DND-41 (cell line): ENCODE measurements at regions not wholly inside any gene's neighbourhood (a gene's known extent, or its start where the extent isn't known, plus 50 kb on each side); places are given as distances from the start of the nearest gene placed in this dataset.
"Not testable (repeated sequence)": the region's sequence is repeated elsewhere in the genome, so short reads cannot be mapped to it uniquely, and the experiment has no call there.

Source experiments
- ATAC-seq: fragments of 200-7000 bp; cut with Tn5 transposase; 3 replicates; pipeline ENCODE4 v1.9.1; 2021; ENCODE audit warnings: low read depth; ENCODE audit not compliant: insufficient read depth
- DNase-seq: peaks from one replicate; pipeline ENCODE4 v3.0.0-alpha.2; 2020
- H2AFZ ChIP-seq: 2 replicates; pipeline ENCODE4 v1.6.0; 2012; ENCODE audit warnings: low read depth, low read length
- H3K27ac ChIP-seq: 2 replicates; pipeline ENCODE4 v1.5.1; 2012; ENCODE audit warnings: low read length, inconsistent platforms
- H3K27me3 ChIP-seq: fragments of 200-600 bp; sonication (generic); 2 replicates; pipeline ENCODE4 v1.6.0; 2012; ENCODE audit warnings: low read length, mild to moderate bottlenecking, inconsistent platforms; ENCODE audit not compliant: insufficient read depth, poor library complexity
- H3K36me3 ChIP-seq: 2 replicates; pipeline ENCODE4 v1.5.1; 2012; ENCODE audit warnings: low read length, inconsistent platforms; ENCODE audit not compliant: insufficient read depth
- H3K4me1 ChIP-seq: 2 replicates; pipeline ENCODE4 v1.5.1; 2012; ENCODE audit warnings: mild to moderate bottlenecking, low read length; ENCODE audit not compliant: insufficient read depth
- H3K4me2 ChIP-seq: 2 replicates; pipeline ENCODE4 v1.6.0; 2012; ENCODE audit warnings: mild to moderate bottlenecking, moderate library complexity, low read length, inconsistent platforms; ENCODE audit not compliant: insufficient read depth
- H3K4me3 ChIP-seq, 2 experiments: fragments of 200-600 bp in 1 of 2; shearing (Covaris generic) in 1 of 2; 2 replicates each; pipeline ENCODE4 v1.5.1; 2012 to 2016; ENCODE audit warnings: inconsistent platforms in 2 of 2, low read length in 2 of 2, mild to moderate bottlenecking in 2 of 2, low read depth in 1 of 2, moderate library complexity in 1 of 2
- H3K79me2 ChIP-seq: 2 replicates; pipeline ENCODE4 v1.6.0; 2012; ENCODE audit warnings: low read length, inconsistent platforms; ENCODE audit not compliant: insufficient read depth
- H3K9ac ChIP-seq: 2 replicates; pipeline ENCODE4 v1.6.0; 2012; ENCODE audit warnings: low read depth, mild to moderate bottlenecking, inconsistent platforms, low read length, moderate library complexity
- H3K9me3 ChIP-seq: 2 replicates; pipeline ENCODE4 v1.5.1; 2012; ENCODE audit warnings: low read length, moderate library complexity, mild to moderate bottlenecking, inconsistent platforms; ENCODE audit not compliant: insufficient read depth, severe bottlenecking
- H4K20me1 ChIP-seq: 2 replicates; pipeline ENCODE4 v1.6.0; 2012; ENCODE audit warnings: low read length; ENCODE audit not compliant: insufficient read depth
- EZH2 ChIP-seq: IDR thresholded peaks from 3 replicates; pipeline ENCODE4 v1.6.1; 2012; ENCODE audit warnings: borderline replicate concordance, low read depth, mild to moderate bottlenecking, moderate library complexity, low read length, inconsistent platforms; ENCODE audit not compliant: severe bottlenecking
- TF ChIP-seq, protein P1 (sequence below): IDR thresholded peaks from 2 replicates; pipeline ENCODE4 v1.5.1; 2012; ENCODE audit warnings: borderline replicate concordance, low read length, moderate library complexity, mild to moderate bottlenecking; ENCODE audit not compliant: poor library complexity, severe bottlenecking; ENCODE audit errors: extremely low read depth

DNA sequence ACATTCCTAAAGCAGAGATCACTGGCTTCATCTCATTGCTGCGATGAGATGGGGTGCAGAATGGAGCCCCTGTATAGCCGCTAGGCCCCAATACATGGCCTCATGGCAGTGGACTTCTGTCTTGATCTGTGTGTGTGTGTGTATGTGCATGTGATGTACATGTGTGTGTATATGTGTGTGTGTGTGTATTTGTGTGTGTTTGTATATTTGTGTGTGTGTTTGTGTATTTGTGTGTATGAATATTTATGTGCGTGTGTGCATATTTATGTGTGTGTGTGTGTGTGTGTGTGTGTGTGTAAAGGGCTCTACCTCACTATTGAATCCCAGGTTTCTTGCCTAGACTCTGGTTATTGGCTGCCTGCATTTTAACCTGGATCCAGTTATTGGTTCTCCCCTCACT lies 958.2 kb downstream of the GRID1 start:
- H3K9ac ChIP-seq = no peak overlapping the region
- H3K36me3 ChIP-seq = no peaks in the 10 kb centered on the region
- ATAC-seq = no peak
- no peak for TF ChIP-seq EZH2
- TF ChIP-seq, protein P1, sequence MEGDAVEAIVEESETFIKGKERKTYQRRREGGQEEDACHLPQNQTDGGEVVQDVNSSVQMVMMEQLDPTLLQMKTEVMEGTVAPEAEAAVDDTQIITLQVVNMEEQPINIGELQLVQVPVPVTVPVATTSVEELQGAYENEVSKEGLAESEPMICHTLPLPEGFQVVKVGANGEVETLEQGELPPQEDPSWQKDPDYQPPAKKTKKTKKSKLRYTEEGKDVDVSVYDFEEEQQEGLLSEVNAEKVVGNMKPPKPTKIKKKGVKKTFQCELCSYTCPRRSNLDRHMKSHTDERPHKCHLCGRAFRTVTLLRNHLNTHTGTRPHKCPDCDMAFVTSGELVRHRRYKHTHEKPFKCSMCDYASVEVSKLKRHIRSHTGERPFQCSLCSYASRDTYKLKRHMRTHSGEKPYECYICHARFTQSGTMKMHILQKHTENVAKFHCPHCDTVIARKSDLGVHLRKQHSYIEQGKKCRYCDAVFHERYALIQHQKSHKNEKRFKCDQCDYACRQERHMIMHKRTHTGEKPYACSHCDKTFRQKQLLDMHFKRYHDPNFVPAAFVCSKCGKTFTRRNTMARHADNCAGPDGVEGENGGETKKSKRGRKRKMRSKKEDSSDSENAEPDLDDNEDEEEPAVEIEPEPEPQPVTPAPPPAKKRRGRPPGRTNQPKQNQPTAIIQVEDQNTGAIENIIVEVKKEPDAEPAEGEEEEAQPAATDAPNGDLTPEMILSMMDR = no peak
- no peaks in the 10 kb centered on the region for H3K79me2 ChIP-seq
- no peak for DNase-seq
- H3K9me3 ChIP-seq = no peaks in the 10 kb centered on the region
- no peaks in the 10 kb centered on the region for H3K27me3 ChIP-seq
- no peak overlapping the region for H3K4me3 ChIP-seq
- no peak overlapping the region for H3K4me2 ChIP-seq
- H4K20me1 ChIP-seq = no peaks in the 10 kb centered on the region
- no peak overlapping the region for H2AFZ ChIP-seq
- H3K4me1 ChIP-seq = no peaks in the 10 kb centered on the region
- H3K27ac ChIP-seq = no peak overlapping the region

DNA sequence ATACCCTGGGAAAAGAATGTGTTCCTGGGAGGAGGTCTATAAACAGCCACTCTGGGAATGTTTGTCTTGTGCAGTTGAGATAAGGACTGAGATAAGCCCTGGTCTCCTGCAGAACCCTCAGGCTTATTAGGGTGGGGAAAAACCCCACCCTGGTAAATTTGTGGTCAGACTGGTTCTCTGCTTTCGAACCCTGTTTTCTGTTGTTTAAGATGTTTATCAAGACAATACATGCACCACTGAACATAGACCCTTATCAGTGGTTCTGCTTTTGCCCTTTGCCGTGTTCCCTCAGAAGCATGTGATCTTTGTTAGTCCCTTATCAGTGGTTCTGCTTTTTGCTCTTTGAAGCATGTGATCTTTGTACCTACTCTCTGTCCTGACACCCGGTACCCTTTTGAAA lies 956.0 kb downstream of the GRID1 start:
- not testable (repeated sequence) for H3K9ac ChIP-seq, H3K27ac ChIP-seq, H3K9me3 ChIP-seq, H3K27me3 ChIP-seq, H3K4me1 ChIP-seq, H4K20me1 ChIP-seq, H3K36me3 ChIP-seq, DNase-seq, ATAC-seq, H3K79me2 ChIP-seq, H3K4me2 ChIP-seq, H3K4me3 ChIP-seq, H2AFZ ChIP-seq

DNA sequence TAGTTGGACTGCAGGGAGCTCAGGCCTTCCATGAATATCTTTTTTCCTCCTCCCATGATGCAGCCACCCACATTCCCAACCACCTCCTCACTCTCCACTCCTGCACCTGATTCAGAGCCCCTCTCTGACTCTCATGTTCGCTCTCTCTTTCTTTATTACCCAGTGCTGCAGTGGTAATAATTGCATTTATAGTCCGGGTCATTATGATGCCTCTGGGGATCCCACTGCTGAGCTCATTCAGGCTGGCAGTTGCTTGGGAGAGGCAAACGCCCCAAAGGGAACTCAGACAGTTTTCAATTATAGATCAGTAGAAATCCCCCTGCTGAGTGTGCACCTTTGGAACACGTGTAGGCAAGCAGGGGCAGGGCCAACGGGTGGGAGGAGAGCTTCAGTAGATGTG lies 953.0 kb downstream of the GRID1 start:
- Histone ChIP-seq H2AFZ (no peak overlapping the region), H3K27ac (no peak overlapping the region), H4K20me1 (no peaks in the 10 kb centered on the region), H3K4me2 (no peak overlapping the region), H3K79me2 (no peaks in the 10 kb centered on the region), H3K9me3 (no peaks in the 10 kb centered on the region), H3K36me3 (no peaks in the 10 kb centered on the region), H3K4me3 (no peak overlapping the region), H3K4me1 (no peaks in the 10 kb centered on the region), H3K9ac (no peak overlapping the region), H3K27me3 (no peaks in the 10 kb centered on the region)
- no peak for DNase-seq
- TF ChIP-seq, protein P1 = no peak
- no peak for TF ChIP-seq EZH2
- ATAC-seq = no peak

DNA sequence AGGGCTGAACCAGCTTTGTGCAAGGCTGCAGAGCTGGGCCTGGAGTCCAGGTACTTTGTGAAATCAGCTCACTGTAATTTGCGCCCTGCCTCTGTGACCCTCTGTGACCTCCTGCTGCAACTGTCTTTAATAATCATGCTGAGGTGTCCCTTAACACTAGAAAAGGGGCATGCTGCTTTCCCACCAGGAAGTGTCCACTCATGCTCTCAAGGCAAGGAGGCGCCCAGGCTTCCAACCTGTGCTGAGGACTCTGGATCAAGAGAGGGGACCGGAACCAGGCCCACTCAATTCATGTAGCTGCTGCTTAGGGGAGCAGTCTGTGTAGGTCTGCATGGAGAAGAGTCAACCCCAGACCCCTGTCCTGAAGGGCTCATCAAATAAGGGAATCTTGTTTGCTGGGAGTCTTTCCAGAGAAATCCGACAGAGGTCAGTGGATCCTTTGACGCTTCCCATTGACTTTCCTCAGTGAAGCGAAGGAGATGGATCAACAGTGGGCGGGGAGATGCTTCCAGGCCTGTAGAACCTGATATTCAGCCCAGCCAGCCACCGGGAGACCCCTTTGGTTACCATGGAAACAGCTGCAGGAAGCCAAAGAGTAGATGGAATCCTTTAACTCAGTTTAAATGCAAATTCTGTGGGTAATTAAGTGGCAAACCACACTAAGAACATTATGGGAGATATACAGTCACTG lies 945.9 kb downstream of the GRID1 start:
- no peak for DNase-seq
- H3K36me3 ChIP-seq = no peaks in the 10 kb centered on the region

More for the DNA sequence above, 945.9 kb downstream of the GRID1 start:
- Histone ChIP-seq H3K4me3 (no peak overlapping the region), H2AFZ (no peak overlapping the region), H3K9ac (no peak overlapping the region), H4K20me1 (no peaks in the 10 kb centered on the region), H3K9me3 (no peaks in the 10 kb centered on the region), H3K27me3 (no peaks in the 10 kb centered on the region), H3K4me2 (no peak overlapping the region), H3K79me2 (no peaks in the 10 kb centered on the region), H3K4me1 (no peaks in the 10 kb centered on the region), H3K27ac (no peak overlapping the region)
- TF ChIP-seq, protein P1 = no peak
- no peak for TF ChIP-seq EZH2
- no peak for ATAC-seq
